HL-60 (cell line): ENCODE measurements at regions not wholly inside any gene's neighbourhood (a gene's known extent, or its start where the extent isn't known, plus 50 kb on each side); places are given as distances from the start of the nearest gene placed in this dataset.

Experiments used
- CTCF ChIP-seq: IDR thresholded peaks from one replicate; pipeline ENCODE4 v1.5.1; 2011; ENCODE audit warnings: low read length, control low read depth, inconsistent platforms; ENCODE audit not compliant: insufficient read depth
- POLR2AphosphoS5 ChIP-seq: IDR thresholded peaks from 2 replicates; pipeline ENCODE4 v1.6.1; 2012; ENCODE audit warnings: low read depth
- SPI1 ChIP-seq: IDR thresholded peaks from 2 replicates; pipeline ENCODE4 v1.6.1; 2012; ENCODE audit warnings: low read depth, mild to moderate bottlenecking, borderline replicate concordance
- TF ChIP-seq, protein P1 (sequence below): IDR thresholded peaks from 2 replicates; pipeline ENCODE4 v1.6.1; 2012; ENCODE audit warnings: low read depth; ENCODE audit not compliant: insufficient replicate concordance

DNA sequence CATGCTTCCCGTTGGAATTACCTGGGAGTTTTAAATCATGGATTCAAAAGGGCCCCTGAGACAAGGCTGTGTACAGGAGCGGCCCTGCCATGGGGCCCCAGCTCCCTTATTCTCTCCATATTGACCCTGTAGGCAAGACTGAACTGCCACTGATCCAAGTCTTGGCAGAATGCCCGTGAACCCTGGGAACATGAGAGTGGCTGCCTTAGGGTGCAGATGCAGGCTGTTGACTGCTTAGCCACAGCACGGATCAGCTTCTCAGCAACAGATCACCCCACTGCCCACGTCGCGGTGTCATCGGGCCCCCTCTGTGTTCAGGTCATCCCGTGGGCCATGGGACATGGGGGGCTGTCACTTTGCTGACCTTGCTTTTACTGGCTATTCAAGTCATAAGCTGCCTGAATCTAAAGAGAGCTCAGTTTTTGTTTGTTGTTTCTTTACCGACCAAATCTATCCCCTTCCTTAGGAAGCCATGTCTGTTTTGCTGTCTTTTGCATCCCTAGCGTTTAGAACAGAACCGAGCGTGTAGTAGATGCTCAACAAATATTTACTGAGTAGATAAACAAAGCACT is 83.4 kb downstream of the MATN1 start:
- TF ChIP-seq CTCF (no peak), SPI1 (no peak), POLR2AphosphoS5 (no peak)
- TF ChIP-seq, protein P1, sequence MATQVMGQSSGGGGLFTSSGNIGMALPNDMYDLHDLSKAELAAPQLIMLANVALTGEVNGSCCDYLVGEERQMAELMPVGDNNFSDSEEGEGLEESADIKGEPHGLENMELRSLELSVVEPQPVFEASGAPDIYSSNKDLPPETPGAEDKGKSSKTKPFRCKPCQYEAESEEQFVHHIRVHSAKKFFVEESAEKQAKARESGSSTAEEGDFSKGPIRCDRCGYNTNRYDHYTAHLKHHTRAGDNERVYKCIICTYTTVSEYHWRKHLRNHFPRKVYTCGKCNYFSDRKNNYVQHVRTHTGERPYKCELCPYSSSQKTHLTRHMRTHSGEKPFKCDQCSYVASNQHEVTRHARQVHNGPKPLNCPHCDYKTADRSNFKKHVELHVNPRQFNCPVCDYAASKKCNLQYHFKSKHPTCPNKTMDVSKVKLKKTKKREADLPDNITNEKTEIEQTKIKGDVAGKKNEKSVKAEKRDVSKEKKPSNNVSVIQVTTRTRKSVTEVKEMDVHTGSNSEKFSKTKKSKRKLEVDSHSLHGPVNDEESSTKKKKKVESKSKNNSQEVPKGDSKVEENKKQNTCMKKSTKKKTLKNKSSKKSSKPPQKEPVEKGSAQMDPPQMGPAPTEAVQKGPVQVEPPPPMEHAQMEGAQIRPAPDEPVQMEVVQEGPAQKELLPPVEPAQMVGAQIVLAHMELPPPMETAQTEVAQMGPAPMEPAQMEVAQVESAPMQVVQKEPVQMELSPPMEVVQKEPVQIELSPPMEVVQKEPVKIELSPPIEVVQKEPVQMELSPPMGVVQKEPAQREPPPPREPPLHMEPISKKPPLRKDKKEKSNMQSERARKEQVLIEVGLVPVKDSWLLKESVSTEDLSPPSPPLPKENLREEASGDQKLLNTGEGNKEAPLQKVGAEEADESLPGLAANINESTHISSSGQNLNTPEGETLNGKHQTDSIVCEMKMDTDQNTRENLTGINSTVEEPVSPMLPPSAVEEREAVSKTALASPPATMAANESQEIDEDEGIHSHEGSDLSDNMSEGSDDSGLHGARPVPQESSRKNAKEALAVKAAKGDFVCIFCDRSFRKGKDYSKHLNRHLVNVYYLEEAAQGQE = no peak
